Skeletal muscle satellite cell (primary cell): ENCODE measurements at regions not wholly inside any gene's neighbourhood (a gene's known extent, or its start where the extent isn't known, plus 50 kb on each side); places are given as distances from the start of the nearest gene placed in this dataset.

Source experiments
- H3K27me3 ChIP-seq: 2 replicates; pipeline ENCODE4 v1.7.0; 2013; ENCODE audit warnings: low read length; ENCODE audit not compliant: control insufficient read depth, insufficient read depth
- H3K36me3 ChIP-seq: 2 replicates; pipeline ENCODE4 v1.7.0; 2013; ENCODE audit warnings: mild to moderate bottlenecking, control low read depth, low read length; ENCODE audit not compliant: insufficient read depth
- H3K4me1 ChIP-seq: 2 replicates; pipeline ENCODE4 v1.7.0; 2013; ENCODE audit warnings: low read length; ENCODE audit not compliant: control insufficient read depth, insufficient read depth
- H3K4me2 ChIP-seq: 2 replicates; pipeline ENCODE4 v1.7.0; 2013; ENCODE audit warnings: mild to moderate bottlenecking, low read length
- H3K4me3 ChIP-seq: 2 replicates; pipeline ENCODE4 v1.7.0; 2013; ENCODE audit warnings: low read length
- H3K9ac ChIP-seq: 2 replicates; pipeline ENCODE4 v1.7.0; 2013; ENCODE audit warnings: mild to moderate bottlenecking, low read depth, low read length, moderate library complexity
- H3K9me3 ChIP-seq: replicated peaks from 2 replicates; pipeline ENCODE4 v1.7.0; 2013; ENCODE audit warnings: mild to moderate bottlenecking, control low read depth, low read length

GRCh38 chr4:53763813-53764597 lies 172.7 kb upstream of the LNX1 start:
- H3K9me3 ChIP-seq = no peaks in the 10 kb centered on the region
- no peak overlapping the region for H3K9ac ChIP-seq
- H3K4me3 ChIP-seq = no peak overlapping the region
- H3K4me2 ChIP-seq = peak overlapping the region; percentile 63
- H3K27me3 ChIP-seq = no peaks in the 10 kb centered on the region
- H3K36me3 ChIP-seq = no peaks in the 10 kb centered on the region
- peaks cover 44% of the 10 kb centered on the region for H3K4me1 ChIP-seq

GRCh38 chr4:53755656-53756055 lies 164.4 kb upstream of the LNX1 start:
- no peaks in the 10 kb centered on the region for H3K4me1 ChIP-seq
- no peaks in the 10 kb centered on the region for H3K27me3 ChIP-seq
- H3K9me3 ChIP-seq = no peaks in the 10 kb centered on the region
- H3K9ac ChIP-seq = no peak overlapping the region
- H3K36me3 ChIP-seq = no peaks in the 10 kb centered on the region
- no peak overlapping the region for H3K4me2 ChIP-seq
- no peak overlapping the region for H3K4me3 ChIP-seq

- H3K9me3 ChIP-seq = no peaks in the 10 kb centered on the region
- H3K4me3 ChIP-seq = no peak overlapping the region
- no peaks in the 10 kb centered on the region for H3K36me3 ChIP-seq
- no peak overlapping the region for H3K4me2 ChIP-seq
- no peaks in the 10 kb centered on the region for H3K4me1 ChIP-seq
- no peaks in the 10 kb centered on the region for H3K27me3 ChIP-seq
- no peak overlapping the region for H3K9ac ChIP-seq
Observed at GRCh38 chr4:53752124-53752523, 160.8 kb upstream of the LNX1 start.

GRCh38 chr4:53748328-53748772 lies 157.1 kb upstream of the LNX1 start:
- no peak overlapping the region for H3K9ac ChIP-seq
- no peaks in the 10 kb centered on the region for H3K27me3 ChIP-seq
- no peaks in the 10 kb centered on the region for H3K9me3 ChIP-seq
- no peak overlapping the region for H3K4me2 ChIP-seq
- H3K4me3 ChIP-seq = no peak overlapping the region
- no peaks in the 10 kb centered on the region for H3K36me3 ChIP-seq
- no peaks in the 10 kb centered on the region for H3K4me1 ChIP-seq

GRCh38 chr4:53747401-53747800 lies 156.1 kb upstream of the LNX1 start:
- H3K4me2 ChIP-seq = no peak overlapping the region
- H3K27me3 ChIP-seq = no peaks in the 10 kb centered on the region
- H3K36me3 ChIP-seq = no peaks in the 10 kb centered on the region
- no peaks in the 10 kb centered on the region for H3K9me3 ChIP-seq
- H3K4me3 ChIP-seq = no peak overlapping the region
- H3K4me1 ChIP-seq = no peaks in the 10 kb centered on the region
- no peak overlapping the region for H3K9ac ChIP-seq

GRCh38 chr4:53744446-53745160 lies 153.3 kb upstream of the LNX1 start:
- H3K4me1 ChIP-seq = no peaks in the 10 kb centered on the region
- no peak overlapping the region for H3K9ac ChIP-seq
- no peaks in the 10 kb centered on the region for H3K9me3 ChIP-seq
- no peaks in the 10 kb centered on the region for H3K36me3 ChIP-seq
- no peak overlapping the region for H3K4me3 ChIP-seq
- H3K27me3 ChIP-seq = no peaks in the 10 kb centered on the region
- H3K4me2 ChIP-seq = no peak overlapping the region

GRCh38 chr4:53734584-53735353 lies 143.5 kb upstream of the LNX1 start:
- Histone ChIP-seq H3K27me3 (no peaks in the 10 kb centered on the region), H3K4me3 (peak overlapping the region; percentile 25), H3K4me1 (peaks cover 40% of the 10 kb centered on the region), H3K9ac (peak overlapping the region; percentile 48), H3K4me2 (peak overlapping the region; percentile 55), H3K36me3 (no peaks in the 10 kb centered on the region), H3K9me3 (no peaks in the 10 kb centered on the region)

GRCh38 chr4:53734182-53734581 lies 142.9 kb upstream of the LNX1 start:
- H3K4me3 ChIP-seq = peak overlapping the region; percentile 1
- H3K36me3 ChIP-seq = no peaks in the 10 kb centered on the region
- peaks cover 40% of the 10 kb centered on the region for H3K4me1 ChIP-seq
- H3K9me3 ChIP-seq = no peaks in the 10 kb centered on the region
- H3K4me2 ChIP-seq = peak overlapping the region; percentile 55
- no peaks in the 10 kb centered on the region for H3K27me3 ChIP-seq
- H3K9ac ChIP-seq = peak overlapping the region; percentile 48

GRCh38 chr4:53732661-53733060 lies 141.4 kb upstream of the LNX1 start:
- no peaks in the 10 kb centered on the region for H3K9me3 ChIP-seq
- no peak overlapping the region for H3K4me2 ChIP-seq
- no peak overlapping the region for H3K9ac ChIP-seq
- peaks cover 40% of the 10 kb centered on the region for H3K4me1 ChIP-seq
- no peaks in the 10 kb centered on the region for H3K36me3 ChIP-seq
- H3K27me3 ChIP-seq = no peaks in the 10 kb centered on the region
- H3K4me3 ChIP-seq = no peak overlapping the region

- Histone ChIP-seq H3K9me3 (no peaks in the 10 kb centered on the region), H3K4me1 (peaks cover 23% of the 10 kb centered on the region), H3K27me3 (no peaks in the 10 kb centered on the region), H3K4me2 (no peak overlapping the region), H3K4me3 (no peak overlapping the region), H3K36me3 (no peaks in the 10 kb centered on the region), H3K9ac (no peak overlapping the region)
Observed at GRCh38 chr4:53730031-53730805, 138.9 kb upstream of the LNX1 start.

- no peaks in the 10 kb centered on the region for H3K36me3 ChIP-seq
- H3K9ac ChIP-seq = no peak overlapping the region
- no peaks in the 10 kb centered on the region for H3K9me3 ChIP-seq
- no peak overlapping the region for H3K4me2 ChIP-seq
- no peak overlapping the region for H3K4me3 ChIP-seq
- no peaks in the 10 kb centered on the region for H3K27me3 ChIP-seq
- H3K4me1 ChIP-seq = peaks cover 7% of the 10 kb centered on the region
Observed at GRCh38 chr4:53722110-53722509, 130.8 kb upstream of the LNX1 start.
